H9 (cell line): ENCODE measurements at regions not wholly inside any gene's neighbourhood (a gene's known extent, or its start where the extent isn't known, plus 50 kb on each side); places are given as distances from the start of the nearest gene placed in this dataset.

Experiments
- DNase-seq: peaks from one replicate; pipeline ENCODE4 v3.0.0-alpha.2; 2017
- H2AFZ ChIP-seq: one replicate; pipeline ENCODE4 v1.6.1; 2013; ENCODE audit warnings: mild to moderate bottlenecking, low read length, control low read depth, moderate library complexity
- H2AK5ac ChIP-seq: 2 replicates; pipeline ENCODE4 v1.6.1; 2013; ENCODE audit warnings: low read length, control low read depth, mixed read lengths; ENCODE audit not compliant: insufficient read length
- H2BK120ac ChIP-seq: one replicate; pipeline ENCODE4 v1.6.1; 2013; ENCODE audit warnings: low read depth, mild to moderate bottlenecking, low read length, control low read depth, inconsistent platforms; ENCODE audit not compliant: poor library complexity, severe bottlenecking
- H2BK12ac ChIP-seq: 2 replicates; pipeline ENCODE4 v1.6.1; 2013; ENCODE audit warnings: low read length, control low read depth, mixed read lengths, low read depth; ENCODE audit not compliant: insufficient read length
- H2BK15ac ChIP-seq: 2 replicates; pipeline ENCODE4 v1.6.1; 2013; ENCODE audit warnings: low read depth, low read length, control low read depth
- H2BK20ac ChIP-seq: one replicate; pipeline ENCODE4 v1.6.1; 2013; ENCODE audit warnings: low read depth, mild to moderate bottlenecking, low read length, control low read depth, inconsistent platforms; ENCODE audit not compliant: poor library complexity, severe bottlenecking
- H2BK5ac ChIP-seq: 2 replicates; pipeline ENCODE4 v1.6.1; 2013; ENCODE audit warnings: low read length, control low read depth, mixed read lengths; ENCODE audit not compliant: insufficient read length
- H3K14ac ChIP-seq: 2 replicates; pipeline ENCODE4 v1.6.1; 2013; ENCODE audit warnings: low read length, control low read depth; ENCODE audit not compliant: insufficient read depth
- H3K18ac ChIP-seq: 2 replicates; pipeline ENCODE4 v1.6.1; 2013; ENCODE audit warnings: low read depth, mild to moderate bottlenecking, mixed read lengths, low read length, control low read depth; ENCODE audit not compliant: insufficient read length
- H3K23ac ChIP-seq: 2 replicates; pipeline ENCODE4 v1.6.1; 2013; ENCODE audit warnings: low read length, control low read depth, mixed read lengths, low read depth; ENCODE audit not compliant: insufficient read length
- H3K23me2 ChIP-seq: 2 replicates; pipeline ENCODE4 v1.6.1; 2013; ENCODE audit warnings: low read depth, mild to moderate bottlenecking, mixed read lengths, low read length, control low read depth; ENCODE audit not compliant: insufficient read length, poor library complexity, severe bottlenecking
- H3K27ac ChIP-seq: 2 replicates; pipeline ENCODE4 v1.5.1; 2013; ENCODE audit warnings: low read length, control low read depth, mixed read lengths, low read depth; ENCODE audit not compliant: insufficient read length
- H3K27me3 ChIP-seq: 2 replicates; pipeline ENCODE4 v1.6.1; 2013; ENCODE audit warnings: low read length, control low read depth, inconsistent platforms; ENCODE audit not compliant: insufficient read depth
- H3K4ac ChIP-seq: 2 replicates; pipeline ENCODE4 v1.6.1; 2013; ENCODE audit warnings: low read depth, mild to moderate bottlenecking, control low read depth, inconsistent platforms, low read length, moderate library complexity
- H3K4me1 ChIP-seq: 2 replicates; pipeline ENCODE4 v1.6.1; 2013; ENCODE audit warnings: low read length, control low read depth, inconsistent platforms; ENCODE audit not compliant: insufficient read depth
- H3K4me2 ChIP-seq: 2 replicates; pipeline ENCODE4 v1.6.1; 2013; ENCODE audit warnings: low read length, control low read depth, mixed read lengths; ENCODE audit not compliant: insufficient read length, insufficient read depth
- H3K56ac ChIP-seq: 2 replicates; pipeline ENCODE4 v1.6.1; 2013; ENCODE audit warnings: low read depth, mild to moderate bottlenecking, mixed read lengths, low read length, control low read depth; ENCODE audit not compliant: insufficient read length
- H3K79me1 ChIP-seq: 2 replicates; pipeline ENCODE4 v1.6.1; 2013; ENCODE audit warnings: low read depth, mild to moderate bottlenecking, moderate library complexity, low read length, control low read depth, inconsistent platforms; ENCODE audit not compliant: insufficient read depth, poor library complexity, severe bottlenecking
- H3K79me2 ChIP-seq: 2 replicates; pipeline ENCODE4 v1.6.1; 2013; ENCODE audit warnings: low read length, control low read depth, inconsistent platforms; ENCODE audit not compliant: insufficient read depth
- H3K9ac ChIP-seq: 2 replicates; pipeline ENCODE4 v1.6.1; 2013; ENCODE audit warnings: low read length, control low read depth, mixed read lengths; ENCODE audit not compliant: insufficient read length; ENCODE audit errors: extremely low read depth
- H3K9me3 ChIP-seq: one replicate; pipeline ENCODE4 v1.6.1; 2013; ENCODE audit warnings: low read depth, low read length, inconsistent platforms; ENCODE audit not compliant: control insufficient read depth
- H3T11ph ChIP-seq: one replicate; pipeline ENCODE4 v1.6.1; 2013; ENCODE audit warnings: mild to moderate bottlenecking, low read length, control low read depth, inconsistent platforms
- H4K20me1 ChIP-seq: one replicate; pipeline ENCODE4 v1.6.1; 2013; ENCODE audit not compliant: control insufficient read depth, insufficient read length, insufficient read depth
- H4K5ac ChIP-seq: 2 replicates; pipeline ENCODE4 v1.6.1; 2013; ENCODE audit warnings: low read depth, mild to moderate bottlenecking, mixed read lengths, low read length, control low read depth; ENCODE audit not compliant: insufficient read length
- H4K8ac ChIP-seq: replicated peaks from 2 replicates; pipeline ENCODE4 v1.6.1; 2013; ENCODE audit warnings: low read length, control low read depth, mixed read lengths, low read depth; ENCODE audit not compliant: insufficient read length
- H4K91ac ChIP-seq: 2 replicates; pipeline ENCODE4 v1.6.1; 2013; ENCODE audit warnings: low read depth, mild to moderate bottlenecking, moderate library complexity, mixed read lengths, low read length, control low read depth; ENCODE audit not compliant: insufficient read length
- H3K27ac Mint-ChIP-seq, 3 experiments: 2 replicates in 2 of 3; 3 replicates in 1 of 3; pipeline ENCODE4 v1.8.0; 2020 to 2021; ENCODE audit warnings: mixed read lengths in 3 of 3, mild to moderate bottlenecking in 1 of 3, moderate library complexity in 1 of 3
- H3K27me3 Mint-ChIP-seq: 2 replicates; pipeline ENCODE4 v1.8.0; 2021; ENCODE audit warnings: low read depth, mild to moderate bottlenecking, moderate library complexity, mixed read lengths
- H3K36me3 Mint-ChIP-seq, 3 experiments: 2 replicates in 2 of 3; 3 replicates in 1 of 3; pipeline ENCODE4 v1.8.0; 2020 to 2021; ENCODE audit warnings: low read depth in 3 of 3, mixed read lengths in 3 of 3; ENCODE audit not compliant: insufficient read depth in 1 of 3
- H3K4me1 Mint-ChIP-seq, 2 experiments: 2 replicates each; pipeline ENCODE4 v1.8.0; 2020; ENCODE audit warnings: mixed read lengths in 2 of 2
- H3K4me3 Mint-ChIP-seq, 2 experiments: 2 replicates in 1 of 2; 3 replicates in 1 of 2; pipeline ENCODE4 v1.8.0; 2020 to 2021; ENCODE audit warnings: mild to moderate bottlenecking in 2 of 2, mixed read lengths in 2 of 2, moderate library complexity in 1 of 2
- H3K9me3 Mint-ChIP-seq, 2 experiments: 2 replicates in 1 of 2; 3 replicates in 1 of 2; pipeline ENCODE4 v1.8.0; 2020; ENCODE audit warnings: mild to moderate bottlenecking in 2 of 2, mixed read lengths in 2 of 2, moderate library complexity in 1 of 2
- CTCF ChIP-seq: fragments of 200-600 bp; sonication (generic); conservative IDR thresholded peaks from 3 replicates; pipeline ENCODE4 v1.8.0; 2021; ENCODE audit warnings: antibody characterized with exemption, mild to moderate bottlenecking
- WGBS: extraction: QIAGEN DNeasy Blood & Tissue Kit; methylation state at CpG from one replicate; pipeline ENCODE4 v1.1.7; 2013; ENCODE audit warnings: missing lambda C conversion rate, low lambda C conversion rate, mixed read lengths; ENCODE audit not compliant: insufficient read length; ENCODE audit errors: extremely low coverage; 5-methylcytosine and 5-hydroxymethylcytosine counted together

GRCh38 chr4:17152941-17153540 lies 254.6 kb upstream of the LDB2 start:
- Histone ChIP-seq H2BK5ac (no peak overlapping the region), H3K27me3 (no peaks in the 10 kb centered on the region), H2BK15ac (no peak overlapping the region), H3K23ac (no peak overlapping the region), H4K5ac (no peak overlapping the region), H3K79me2 (no peaks in the 10 kb centered on the region), H3K27ac (no peak overlapping the region), H2BK120ac (no peak overlapping the region), H4K20me1 (no peaks in the 10 kb centered on the region), H4K91ac (no peak overlapping the region), H3K9ac (no peak overlapping the region), H3K23me2 (no peaks in the 10 kb centered on the region), H3K14ac (no peak overlapping the region), H3K9me3 (no peaks in the 10 kb centered on the region), H2BK20ac (no peak overlapping the region), H3K18ac (no peak overlapping the region), H3K4me1 (0 out of 2 replicates have a peak, but pooled peaks cover 3% of the 10 kb centered on the region), H2AK5ac (no peak overlapping the region), H4K8ac (no peak overlapping the region), H3K4me2 (no peak overlapping the region), H2AFZ (peak overlapping the region; percentile 78), H3K56ac (no peak overlapping the region), H3K79me1 (no peaks in the 10 kb centered on the region), H2BK12ac (no peak overlapping the region), H3K4ac (no peak overlapping the region), H3T11ph (no peak overlapping the region)
- Mint-ChIP-seq H3K4me3 (no peak overlapping the region), H3K9me3 (peaks cover 2 to 4% of the 10 kb centered on the region in 2 experiments; a peak in 3 of 5 replicates), H3K27ac (peak overlapping the region in 1 of 3 experiments; percentile 20; a peak in 2 of 7 replicates), H3K4me1 (peaks cover 25 to 35% of the 10 kb centered on the region in 2 experiments), H3K27me3 (no peaks in the 10 kb centered on the region), H3K36me3 (peaks cover 0 to 3% (median 0%) of the 10 kb centered on the region in 3 experiments; a peak in 1 of 7 replicates)
- DNase-seq = no peak
- no peak for TF ChIP-seq CTCF
- WGBS = no CpG with 5 or more reads among the region's 6 CpGs
